ENCODE measurements at regions not wholly inside any gene's neighbourhood (a gene's known extent, or its start where the extent isn't known, plus 50 kb on each side); places are given as distances from the start of the nearest gene placed in this dataset.

DNA sequence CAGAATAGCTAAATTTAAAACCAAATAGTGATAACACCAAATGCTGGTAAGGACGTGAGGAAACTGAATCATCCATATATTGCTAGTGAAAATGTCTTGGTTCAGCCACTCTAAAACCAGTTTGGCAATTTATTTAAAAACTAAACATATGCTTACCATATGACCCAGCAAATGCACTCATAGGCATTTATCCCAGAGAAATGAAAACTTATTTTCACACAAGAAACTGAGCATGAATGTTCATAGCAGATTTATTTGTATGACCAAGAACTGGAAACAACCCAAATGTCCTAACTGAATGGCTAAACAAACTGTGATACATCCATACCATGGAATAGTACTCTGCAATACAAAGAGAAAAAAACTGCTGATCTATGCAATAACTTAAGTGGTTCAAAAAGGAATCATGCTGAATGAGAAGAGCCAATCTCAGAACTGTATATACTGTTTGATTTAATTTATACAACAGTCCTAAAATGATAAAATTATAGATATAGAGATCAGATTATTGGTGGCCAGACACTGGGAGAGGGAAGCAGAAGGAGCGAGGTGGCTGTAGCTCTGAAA is 115.6 kb upstream of the ADGRF1 start:
- Histone ChIP-seq H3K27me3 (no peaks in the 10 kb centered on the region), H3K4me3 (no peak overlapping the region), H3K27ac (no peak overlapping the region), H3K36me3 (no peaks in the 10 kb centered on the region), H3K9me3 (no peaks in the 10 kb centered on the region), H3K4me1 (no peaks in the 10 kb centered on the region)
- DNase-seq: no peak
- intact Hi-C loops (cut with DNase I; ENCODE audit: low total_unique reads): no loop called here
- TF ChIP-seq POLR2A (IDR thresholded peaks at IDR 0.05) (no peak), CTCF (IDR thresholded peaks at IDR 0.05) (no peak)

DNA sequence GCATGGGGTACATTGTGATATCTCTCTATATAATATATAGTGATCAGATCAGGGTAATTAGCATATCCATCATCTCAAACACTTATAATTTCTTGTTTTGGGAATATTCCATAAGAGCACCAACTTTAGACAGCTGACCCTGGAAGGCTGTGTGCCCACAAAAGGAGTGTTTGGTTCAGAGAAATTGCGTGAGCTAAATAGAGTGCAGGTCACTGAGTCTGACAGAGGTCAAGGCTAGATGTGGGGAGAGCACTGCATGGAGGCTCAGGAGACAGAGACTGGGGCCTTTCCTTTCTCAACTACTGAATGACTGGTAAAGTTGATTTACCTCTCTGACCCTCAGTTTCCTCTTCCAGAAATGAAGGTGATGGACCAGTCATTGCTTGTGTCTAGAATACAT is 114.9 kb upstream of the ADGRF1 start:
- Histone ChIP-seq H3K36me3 (no peaks in the 10 kb centered on the region), H3K9me3 (no peaks in the 10 kb centered on the region), H3K4me3 (no peak overlapping the region), H3K27ac (no peak overlapping the region), H3K27me3 (no peaks in the 10 kb centered on the region), H3K4me1 (no peaks in the 10 kb centered on the region)
- TF ChIP-seq POLR2A (IDR thresholded peaks at IDR 0.05) (no peak), CTCF (IDR thresholded peaks at IDR 0.05) (no peak)
- intact Hi-C loops (cut with DNase I; ENCODE audit: low total_unique reads): no loop called here
- DNase-seq: no peak

DNA sequence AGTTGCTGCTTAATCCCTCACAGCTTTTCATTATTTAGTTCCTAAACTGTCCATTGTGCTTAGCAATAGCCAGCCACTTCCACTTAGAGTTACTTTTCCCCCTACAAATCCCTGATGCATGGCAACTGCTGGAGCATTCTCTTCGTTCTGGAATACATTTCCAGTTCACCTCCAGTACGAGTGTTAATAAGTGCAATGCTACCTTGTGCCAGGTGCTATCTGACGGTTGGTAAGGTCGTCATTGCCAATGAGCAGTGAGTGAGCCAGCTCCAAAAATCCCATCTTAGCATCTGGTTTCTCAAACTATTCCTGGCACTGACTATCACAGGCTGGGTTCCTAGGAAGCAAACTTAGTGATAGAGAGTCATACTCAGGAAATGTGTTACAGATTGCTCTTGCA is 114.1 kb upstream of the ADGRF1 start:
- Histone ChIP-seq H3K9me3 (no peaks in the 10 kb centered on the region), H3K27me3 (no peaks in the 10 kb centered on the region), H3K27ac (no peak overlapping the region), H3K4me1 (no peaks in the 10 kb centered on the region), H3K36me3 (no peaks in the 10 kb centered on the region), H3K4me3 (no peak overlapping the region)
- no peak for DNase-seq
- intact Hi-C loops (cut with DNase I; ENCODE audit: low total_unique reads): no loop called here
- TF ChIP-seq CTCF (IDR thresholded peaks at IDR 0.05) (no peak), POLR2A (IDR thresholded peaks at IDR 0.05) (no peak)

DNA sequence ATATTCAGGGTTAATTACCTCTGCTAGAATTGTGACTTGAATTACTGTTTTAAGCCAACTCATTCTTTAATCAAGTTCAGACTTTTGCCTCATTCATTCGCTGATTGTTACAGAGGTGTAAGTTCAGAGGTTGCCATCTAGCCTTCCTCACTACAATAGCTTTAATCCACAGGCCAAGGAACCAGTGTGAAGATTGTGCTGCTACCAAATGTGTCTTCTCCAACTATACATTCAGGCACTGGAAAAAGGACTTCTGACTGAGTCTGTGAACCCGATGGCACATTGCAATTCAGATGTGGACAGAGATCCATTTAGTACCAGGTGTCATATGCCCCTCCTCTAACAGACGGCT is 111.2 kb upstream of the ADGRF1 start:
- TF ChIP-seq POLR2A (IDR thresholded peaks at IDR 0.05) (no peak), CTCF (IDR thresholded peaks at IDR 0.05) (no peak)
- no peaks in the 10 kb centered on the region for H3K36me3 ChIP-seq
- H3K27ac ChIP-seq: no peak overlapping the region
- no peak for DNase-seq
- no peak overlapping the region for H3K4me3 ChIP-seq
- intact Hi-C loops (cut with DNase I; ENCODE audit: low total_unique reads): no loop called here
- H3K9me3 ChIP-seq: no peaks in the 10 kb centered on the region
- no peaks in the 10 kb centered on the region for H3K27me3 ChIP-seq
- no peaks in the 10 kb centered on the region for H3K4me1 ChIP-seq

DNA sequence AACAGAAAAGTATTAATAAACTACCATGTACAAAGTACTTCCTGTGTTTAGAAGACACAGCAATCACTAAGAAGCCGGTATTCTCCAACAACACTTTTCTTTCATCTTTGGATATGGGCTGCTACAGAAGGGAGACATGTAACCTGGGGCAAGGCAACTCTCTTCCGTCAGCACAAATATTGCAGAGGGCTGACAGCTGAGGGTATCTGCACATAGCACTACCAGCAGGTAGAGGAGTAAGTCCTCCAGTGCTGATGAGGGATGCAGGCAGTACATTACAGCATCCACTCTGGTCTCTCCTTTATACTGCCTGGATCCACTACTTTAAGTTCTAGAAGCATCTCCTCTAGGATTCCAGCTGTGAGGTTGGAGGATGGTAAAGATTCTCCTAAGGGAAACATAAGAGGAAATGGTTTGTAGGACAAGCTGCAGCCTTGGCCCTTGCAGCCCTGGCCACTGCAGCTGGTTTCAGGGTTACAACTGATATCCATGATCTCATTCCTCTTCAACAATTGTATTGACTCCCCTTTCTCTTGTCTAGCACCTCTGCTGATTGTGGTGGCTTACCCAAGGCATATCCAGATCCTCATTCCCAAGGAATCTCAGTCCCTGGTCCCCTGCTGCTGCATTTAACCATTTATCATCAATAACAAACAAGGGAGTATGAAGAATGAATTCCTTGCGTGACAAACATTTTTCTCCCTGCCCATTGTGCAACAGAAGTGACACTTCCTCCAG is 110.7 kb upstream of the ADGRF1 start:
- H3K27me3 ChIP-seq: no peaks in the 10 kb centered on the region
- no peaks in the 10 kb centered on the region for H3K4me1 ChIP-seq
- intact Hi-C loops (cut with DNase I; ENCODE audit: low total_unique reads): no loop called here
- TF ChIP-seq CTCF (IDR thresholded peaks at IDR 0.05) (no peak), POLR2A (IDR thresholded peaks at IDR 0.05) (no peak)
- H3K27ac ChIP-seq: no peak overlapping the region
- H3K4me3 ChIP-seq: no peak overlapping the region
- no peaks in the 10 kb centered on the region for H3K9me3 ChIP-seq
- no peaks in the 10 kb centered on the region for H3K36me3 ChIP-seq
- no peak for DNase-seq
